GM12878 (cell line): ENCODE measurements at regions not wholly inside any gene's neighbourhood (a gene's known extent, or its start where the extent isn't known, plus 50 kb on each side); places are given as distances from the start of the nearest gene placed in this dataset.

ENCODE experiments used
- CREB1 ChIP-seq: IDR thresholded peaks from 2 replicates; pipeline ENCODE4 v1.6.1; 2012; ENCODE audit warnings: low read depth, mild to moderate bottlenecking, inconsistent platforms
- E2F4 ChIP-seq: IDR thresholded peaks from 2 replicates; pipeline ENCODE4 v1.6.1; 2012; ENCODE audit warnings: low read depth, low read length, improper control_type of control experiment
- HDAC2 ChIP-seq: fragments of 200-600 bp; sonication (generic); IDR thresholded peaks from 2 replicates; pipeline ENCODE4 v1.6.1; 2017
- IKZF2 ChIP-seq, 2 experiments: fragments of 450-650 bp; IDR thresholded peaks; 2 replicates each; pipeline ENCODE4 v1.6.1; 2017; ENCODE audit warnings: mild to moderate bottlenecking in 2 of 2, moderate library complexity in 2 of 2
- IRF3 ChIP-seq: fragments of 450-650 bp; IDR thresholded peaks from 2 replicates; pipeline ENCODE4 v1.6.1; 2014; ENCODE audit warnings: mild to moderate bottlenecking
- PAX8 ChIP-seq: fragments of 450-650 bp; IDR thresholded peaks from 2 replicates; pipeline ENCODE4 v1.6.1; 2017; ENCODE audit warnings: mild to moderate bottlenecking, moderate library complexity
- POLR2AphosphoS5 ChIP-seq: IDR thresholded peaks from 2 replicates; pipeline ENCODE4 v1.6.1; 2011; ENCODE audit warnings: mild to moderate bottlenecking, low read length, inconsistent platforms
- SIN3A ChIP-seq: IDR thresholded peaks from 2 replicates; pipeline ENCODE4 v1.6.1; 2012; ENCODE audit warnings: low read depth, low read length, improper control_type of control experiment
- SP1 ChIP-seq: IDR thresholded peaks from one replicate; pipeline ENCODE4 v1.6.1; 2011; ENCODE audit warnings: low read depth, low read length
- TAF1 ChIP-seq: IDR thresholded peaks from 2 replicates; pipeline ENCODE4 v1.6.1; 2011; ENCODE audit warnings: mild to moderate bottlenecking, low read depth, low read length, borderline replicate concordance
- WRNIP1 ChIP-seq: IDR thresholded peaks from 2 replicates; pipeline ENCODE4 v1.6.1; 2011; ENCODE audit warnings: low read depth, low read length, improper control_type of control experiment, borderline replicate concordance
- YY1 ChIP-seq: IDR thresholded peaks from 2 replicates; pipeline ENCODE4 v1.6.1; 2011; ENCODE audit warnings: low read depth, mild to moderate bottlenecking, low read length
- ZBED1 ChIP-seq: IDR thresholded peaks from 2 replicates; pipeline ENCODE4 v1.6.1; 2016; ENCODE audit warnings: borderline replicate concordance
- ZNF687 ChIP-seq: fragments of 450-650 bp; IDR thresholded peaks from 2 replicates; pipeline ENCODE4 v1.6.1; 2017; ENCODE audit warnings: mild to moderate bottlenecking, moderate library complexity

- TF ChIP-seq ZNF687 (no peak), ZBED1 (no peak), PAX8 (no peak), YY1 (no peak), POLR2AphosphoS5 (no peak), HDAC2 (no peak), SIN3A (no peak), E2F4 (no peak), IRF3 (no peak), IKZF2 (IDR thresholded peaks at IDR 0.05) (no peak), SP1 (no peak), CREB1 (no peak), WRNIP1 (no peak), TAF1 (no peak)
Observed at GRCh38 chr2:236777408-236777807, 207.8 kb downstream of the ACKR3 start (continued).
